H9 (cell line): ENCODE measurements at regions not wholly inside any gene's neighbourhood (a gene's known extent, or its start where the extent isn't known, plus 50 kb on each side); places are given as distances from the start of the nearest gene placed in this dataset.

Experiments used
- DNase-seq: peaks from one replicate; pipeline ENCODE4 v3.0.0-alpha.2; 2017
- H2AFZ ChIP-seq: one replicate; pipeline ENCODE4 v1.6.1; 2013; ENCODE audit warnings: mild to moderate bottlenecking, low read length, control low read depth, moderate library complexity
- H2AK5ac ChIP-seq: 2 replicates; pipeline ENCODE4 v1.6.1; 2013; ENCODE audit warnings: low read length, control low read depth, mixed read lengths; ENCODE audit not compliant: insufficient read length
- H2BK120ac ChIP-seq: one replicate; pipeline ENCODE4 v1.6.1; 2013; ENCODE audit warnings: low read depth, mild to moderate bottlenecking, low read length, control low read depth, inconsistent platforms; ENCODE audit not compliant: poor library complexity, severe bottlenecking
- H2BK12ac ChIP-seq: 2 replicates; pipeline ENCODE4 v1.6.1; 2013; ENCODE audit warnings: low read length, control low read depth, mixed read lengths, low read depth; ENCODE audit not compliant: insufficient read length
- H2BK15ac ChIP-seq: 2 replicates; pipeline ENCODE4 v1.6.1; 2013; ENCODE audit warnings: low read depth, low read length, control low read depth
- H2BK20ac ChIP-seq: one replicate; pipeline ENCODE4 v1.6.1; 2013; ENCODE audit warnings: low read depth, mild to moderate bottlenecking, low read length, control low read depth, inconsistent platforms; ENCODE audit not compliant: poor library complexity, severe bottlenecking
- H2BK5ac ChIP-seq: 2 replicates; pipeline ENCODE4 v1.6.1; 2013; ENCODE audit warnings: low read length, control low read depth, mixed read lengths; ENCODE audit not compliant: insufficient read length
- H3K14ac ChIP-seq: 2 replicates; pipeline ENCODE4 v1.6.1; 2013; ENCODE audit warnings: low read length, control low read depth; ENCODE audit not compliant: insufficient read depth
- H3K18ac ChIP-seq: 2 replicates; pipeline ENCODE4 v1.6.1; 2013; ENCODE audit warnings: low read depth, mild to moderate bottlenecking, mixed read lengths, low read length, control low read depth; ENCODE audit not compliant: insufficient read length
- H3K23ac ChIP-seq: 2 replicates; pipeline ENCODE4 v1.6.1; 2013; ENCODE audit warnings: low read length, control low read depth, mixed read lengths, low read depth; ENCODE audit not compliant: insufficient read length
- H3K23me2 ChIP-seq: 2 replicates; pipeline ENCODE4 v1.6.1; 2013; ENCODE audit warnings: low read depth, mild to moderate bottlenecking, mixed read lengths, low read length, control low read depth; ENCODE audit not compliant: insufficient read length, poor library complexity, severe bottlenecking
- H3K27ac ChIP-seq: 2 replicates; pipeline ENCODE4 v1.5.1; 2013; ENCODE audit warnings: low read length, control low read depth, mixed read lengths, low read depth; ENCODE audit not compliant: insufficient read length
- H3K27me3 ChIP-seq: 2 replicates; pipeline ENCODE4 v1.6.1; 2013; ENCODE audit warnings: low read length, control low read depth, inconsistent platforms; ENCODE audit not compliant: insufficient read depth
- H3K4ac ChIP-seq: 2 replicates; pipeline ENCODE4 v1.6.1; 2013; ENCODE audit warnings: low read depth, mild to moderate bottlenecking, control low read depth, inconsistent platforms, low read length, moderate library complexity
- H3K4me1 ChIP-seq: 2 replicates; pipeline ENCODE4 v1.6.1; 2013; ENCODE audit warnings: low read length, control low read depth, inconsistent platforms; ENCODE audit not compliant: insufficient read depth
- H3K4me2 ChIP-seq: 2 replicates; pipeline ENCODE4 v1.6.1; 2013; ENCODE audit warnings: low read length, control low read depth, mixed read lengths; ENCODE audit not compliant: insufficient read length, insufficient read depth
- H3K56ac ChIP-seq: 2 replicates; pipeline ENCODE4 v1.6.1; 2013; ENCODE audit warnings: low read depth, mild to moderate bottlenecking, mixed read lengths, low read length, control low read depth; ENCODE audit not compliant: insufficient read length
- H3K79me1 ChIP-seq: 2 replicates; pipeline ENCODE4 v1.6.1; 2013; ENCODE audit warnings: low read depth, mild to moderate bottlenecking, moderate library complexity, low read length, control low read depth, inconsistent platforms; ENCODE audit not compliant: insufficient read depth, poor library complexity, severe bottlenecking
- H3K79me2 ChIP-seq: 2 replicates; pipeline ENCODE4 v1.6.1; 2013; ENCODE audit warnings: low read length, control low read depth, inconsistent platforms; ENCODE audit not compliant: insufficient read depth
- H3K9ac ChIP-seq: 2 replicates; pipeline ENCODE4 v1.6.1; 2013; ENCODE audit warnings: low read length, control low read depth, mixed read lengths; ENCODE audit not compliant: insufficient read length; ENCODE audit errors: extremely low read depth
- H3K9me3 ChIP-seq: one replicate; pipeline ENCODE4 v1.6.1; 2013; ENCODE audit warnings: low read depth, low read length, inconsistent platforms; ENCODE audit not compliant: control insufficient read depth
- H3T11ph ChIP-seq: one replicate; pipeline ENCODE4 v1.6.1; 2013; ENCODE audit warnings: mild to moderate bottlenecking, low read length, control low read depth, inconsistent platforms
- H4K20me1 ChIP-seq: one replicate; pipeline ENCODE4 v1.6.1; 2013; ENCODE audit not compliant: control insufficient read depth, insufficient read length, insufficient read depth
- H4K5ac ChIP-seq: 2 replicates; pipeline ENCODE4 v1.6.1; 2013; ENCODE audit warnings: low read depth, mild to moderate bottlenecking, mixed read lengths, low read length, control low read depth; ENCODE audit not compliant: insufficient read length
- H4K8ac ChIP-seq: replicated peaks from 2 replicates; pipeline ENCODE4 v1.6.1; 2013; ENCODE audit warnings: low read length, control low read depth, mixed read lengths, low read depth; ENCODE audit not compliant: insufficient read length
- H4K91ac ChIP-seq: 2 replicates; pipeline ENCODE4 v1.6.1; 2013; ENCODE audit warnings: low read depth, mild to moderate bottlenecking, moderate library complexity, mixed read lengths, low read length, control low read depth; ENCODE audit not compliant: insufficient read length
- H3K27ac Mint-ChIP-seq, 3 experiments: 2 replicates in 2 of 3; 3 replicates in 1 of 3; pipeline ENCODE4 v1.8.0; 2020 to 2021; ENCODE audit warnings: mixed read lengths in 3 of 3, mild to moderate bottlenecking in 1 of 3, moderate library complexity in 1 of 3
- H3K27me3 Mint-ChIP-seq: 2 replicates; pipeline ENCODE4 v1.8.0; 2021; ENCODE audit warnings: low read depth, mild to moderate bottlenecking, moderate library complexity, mixed read lengths
- H3K36me3 Mint-ChIP-seq, 3 experiments: 2 replicates in 2 of 3; 3 replicates in 1 of 3; pipeline ENCODE4 v1.8.0; 2020 to 2021; ENCODE audit warnings: low read depth in 3 of 3, mixed read lengths in 3 of 3; ENCODE audit not compliant: insufficient read depth in 1 of 3
- H3K4me1 Mint-ChIP-seq, 2 experiments: 2 replicates each; pipeline ENCODE4 v1.8.0; 2020; ENCODE audit warnings: mixed read lengths in 2 of 2
- H3K4me3 Mint-ChIP-seq, 2 experiments: 2 replicates in 1 of 2; 3 replicates in 1 of 2; pipeline ENCODE4 v1.8.0; 2020 to 2021; ENCODE audit warnings: mild to moderate bottlenecking in 2 of 2, mixed read lengths in 2 of 2, moderate library complexity in 1 of 2
- H3K9me3 Mint-ChIP-seq, 2 experiments: 2 replicates in 1 of 2; 3 replicates in 1 of 2; pipeline ENCODE4 v1.8.0; 2020; ENCODE audit warnings: mild to moderate bottlenecking in 2 of 2, mixed read lengths in 2 of 2, moderate library complexity in 1 of 2
- CTCF ChIP-seq: fragments of 200-600 bp; sonication (generic); conservative IDR thresholded peaks from 3 replicates; pipeline ENCODE4 v1.8.0; 2021; ENCODE audit warnings: antibody characterized with exemption, mild to moderate bottlenecking
- WGBS: extraction: QIAGEN DNeasy Blood & Tissue Kit; methylation state at CpG from one replicate; pipeline ENCODE4 v1.1.7; 2013; ENCODE audit warnings: missing lambda C conversion rate, low lambda C conversion rate, mixed read lengths; ENCODE audit not compliant: insufficient read length; ENCODE audit errors: extremely low coverage; 5-methylcytosine and 5-hydroxymethylcytosine counted together

- Histone ChIP-seq H2BK5ac (no peak overlapping the region), H3K18ac (no peak overlapping the region), H3K4me2 (no peak overlapping the region), H3K4ac (no peak overlapping the region), H2BK20ac (no peak overlapping the region), H3K23me2 (no peaks in the 10 kb centered on the region), H3K9me3 (no peaks in the 10 kb centered on the region), H2AFZ (no peak overlapping the region), H3K79me2 (no peaks in the 10 kb centered on the region), H2BK15ac (no peak overlapping the region), H3K4me1 (no peaks in the 10 kb centered on the region), H3K14ac (no peak overlapping the region), H2BK120ac (no peak overlapping the region), H3K27ac (no peak overlapping the region), H2AK5ac (no peak overlapping the region), H2BK12ac (no peak overlapping the region), H4K5ac (no peak overlapping the region), H3K56ac (no peak overlapping the region), H3K9ac (no peak overlapping the region), H3K27me3 (no peaks in the 10 kb centered on the region), H3K79me1 (no peaks in the 10 kb centered on the region), H4K8ac (no peak overlapping the region), H4K91ac (no peak overlapping the region), H4K20me1 (no peaks in the 10 kb centered on the region), H3K23ac (no peak overlapping the region), H3T11ph (no peak overlapping the region)
- no CpG with 5 or more reads among the region's 1 CpG for WGBS
- Mint-ChIP-seq H3K27ac (no peak overlapping the region), H3K4me1 (no peaks in the 10 kb centered on the region), H3K9me3 (peaks cover 9% of the 10 kb centered on the region in 2 experiments; a peak in 4 of 5 replicates), H3K36me3 (peaks cover 3 to 6% (median 5%) of the 10 kb centered on the region in 3 experiments; a peak in 6 of 7 replicates), H3K4me3 (no peak overlapping the region), H3K27me3 (peaks cover 1% of the 10 kb centered on the region; the same call in 1 of the 2 replicates)
- DNase-seq, result no peak
- no peak for TF ChIP-seq CTCF
Measured at GRCh38 chr4:126144543-126145237, 829.9 kb downstream of the FAT4 start.
